ENCODE measurements at regions not wholly inside any gene's neighbourhood (a gene's known extent, or its start where the extent isn't known, plus 50 kb on each side); places are given as distances from the start of the nearest gene placed in this dataset.

- TF ChIP-seq CTCF (IDR thresholded peaks at IDR 0.05) (no peak), POLR2A (IDR thresholded peaks at IDR 0.05) (no peak)
Observed at GRCh38 chr4:75141162-75141561, 208.2 kb downstream of the PARM1 start.

Data from adrenal gland (tissue), 5 donors.